PC-9 (cell line): ENCODE measurements at regions not wholly inside any gene's neighbourhood (a gene's known extent, or its start where the extent isn't known, plus 50 kb on each side); places are given as distances from the start of the nearest gene placed in this dataset.
A peak's percentile ranks its signal among the peaks of the same experiment; 100 is the strongest.

Experiments used
- BruUV-seq: library from RNA; stranded (reverse); fragments of 400-500 nt; replicated peaks from 2 replicates; lab custom pipeline; 2021; lab: Mats Ljungman, UMichigan
- CTCF ChIA-PET: fragments of 300-600 bp; sonication (Branson Sonifier 250); formaldehyde crosslinking; loops from one replicate; lab custom pipeline; 2022; ENCODE audit warnings: antibody characterized with exemption; lab: Charles Lee
- POLR2A ChIA-PET: fragments of 300-600 bp; sonication (Branson Sonifier 250); formaldehyde crosslinking; loops from one replicate; lab custom pipeline; 2022; ENCODE audit warnings: antibody characterized with exemption; ENCODE audit not compliant: unreplicated experiment; lab: Charles Lee
- DNase-seq, 2 experiments: peaks; one replicate each; pipeline versions ENCODE4 v3.0.0 to v3.0.0-alpha.2; 2015 to 2022; ENCODE audit warnings: mixed read lengths in 1 of 2
- H2AFZ ChIP-seq: fragments of 200-600 bp; sonication (generic); 2 replicates; pipeline ENCODE4 v1.8.1; 2017; ENCODE audit warnings: antibody characterized with exemption
- H3F3A ChIP-seq: fragments of 200-600 bp; sonication (generic); 2 replicates; pipeline ENCODE4 v1.8.1; 2017; ENCODE audit warnings: antibody characterized with exemption, mild to moderate bottlenecking, low read depth; ENCODE audit not compliant: insufficient read depth
- H3K27ac ChIP-seq: fragments of 200-600 bp; sonication (generic); 2 replicates; pipeline ENCODE4 v1.6.1; 2016; ENCODE audit warnings: mixed run types
- H3K27me3 ChIP-seq: fragments of 200-600 bp; sonication (generic); 2 replicates; pipeline ENCODE4 v1.6.1; 2016; ENCODE audit warnings: low read depth, mixed run types; ENCODE audit not compliant: insufficient read depth
- H3K36me3 ChIP-seq: fragments of 200-600 bp; sonication (generic); 2 replicates; pipeline ENCODE4 v1.6.1; 2016; ENCODE audit warnings: low read depth, mixed run types
- H3K4me1 ChIP-seq: fragments of 200-600 bp; sonication (generic); replicated peaks from 2 replicates; pipeline ENCODE4 v1.6.1; 2016; ENCODE audit warnings: mixed run types; ENCODE audit not compliant: insufficient read depth
- H3K4me2 ChIP-seq: fragments of 200-600 bp; sonication (generic); 2 replicates; pipeline ENCODE4 v1.6.1; 2017; ENCODE audit warnings: mixed run types
- H3K4me3 ChIP-seq: fragments of 200-600 bp; sonication (generic); 2 replicates; pipeline ENCODE4 v1.6.1; 2016; ENCODE audit warnings: mixed run types
- H3K79me2 ChIP-seq: fragments of 200-600 bp; sonication (generic); 2 replicates; pipeline ENCODE4 v1.6.1; 2017; ENCODE audit warnings: low read depth, mixed run types
- H3K9me2 ChIP-seq: fragments of 200-600 bp; sonication (generic); 2 replicates; pipeline ENCODE4 v1.8.1; 2017; ENCODE audit warnings: mild to moderate bottlenecking; ENCODE audit not compliant: insufficient read depth
- H3K9me3 ChIP-seq: fragments of 200-600 bp; sonication (generic); 2 replicates; pipeline ENCODE4 v1.8.1; 2016; ENCODE audit warnings: low read depth; ENCODE audit not compliant: insufficient read depth
- H4K20me1 ChIP-seq: fragments of 200-600 bp; sonication (generic); 2 replicates; pipeline ENCODE4 v1.8.1; 2017; ENCODE audit not compliant: insufficient read depth
- EZH2 ChIP-seq: fragments of 200-600 bp; sonication (generic); IDR thresholded peaks from 2 replicates; pipeline ENCODE4 v1.8.0; 2017; ENCODE audit warnings: antibody characterized with exemption, low read depth
- intact Hi-C: fragments of 100-400 bp; cut with micrococcal nuclease; formaldehyde crosslinking; loops from one replicate; pipeline ENCODE4 v1.10.0; 2022; ENCODE audit not compliant: unreplicated experiment
- TF ChIP-seq, protein P1 (sequence below): fragments of 200-600 bp; sonication (generic); conservative IDR thresholded peaks from 2 replicates; pipeline ENCODE4 v1.6.1; 2017; ENCODE audit warnings: mixed run types, antibody characterized with exemption, mild to moderate bottlenecking, moderate library complexity

DNA sequence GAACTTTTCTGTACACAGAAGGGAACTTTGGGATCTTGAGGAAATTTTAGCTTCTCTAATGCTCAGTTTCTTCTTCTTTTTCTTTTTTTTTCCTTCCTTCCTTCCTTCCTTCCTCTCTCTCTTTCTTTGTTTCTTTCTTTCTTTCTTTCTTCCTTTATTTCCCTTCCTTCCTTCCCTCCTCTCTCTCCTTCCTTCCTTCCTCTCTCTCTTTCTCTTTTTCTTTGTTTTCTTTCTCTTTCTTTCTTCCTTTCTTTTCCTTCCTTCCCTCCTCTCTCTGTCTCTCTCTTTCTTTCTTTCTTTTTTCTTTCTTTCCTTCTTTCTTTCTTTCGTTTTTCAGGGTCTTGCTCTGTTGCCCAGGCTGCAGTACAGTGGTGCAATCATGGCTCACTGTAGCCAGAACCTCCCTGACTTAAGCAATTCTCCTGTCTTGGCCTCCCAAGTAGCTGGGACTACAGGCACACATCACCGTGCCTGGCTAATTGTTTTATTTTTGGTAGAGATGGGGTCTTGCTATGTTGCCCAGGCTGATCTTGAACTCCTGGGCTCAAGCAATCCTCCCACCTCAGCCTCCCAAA, 58.6 kb upstream of the SDK1 start:
- CTCF ChIA-PET, result no interaction called here
- Histone ChIP-seq H3K4me1 (peaks cover 39% of the 10 kb centered on the region), H3K27me3 (no peaks in the 10 kb centered on the region), H3F3A (peaks cover 35% of the 10 kb centered on the region), H3K79me2 (no peaks in the 10 kb centered on the region), H3K9me2 (no peaks in the 10 kb centered on the region), H3K4me2 (peak overlapping the region; percentile 72), H3K4me3 (no peak overlapping the region), H2AFZ (no peak overlapping the region), H3K9me3 (peaks cover 11% of the 10 kb centered on the region; the same call in 1 of the 2 replicates), H3K27ac (peak overlapping the region; percentile 64), H4K20me1 (no peaks in the 10 kb centered on the region), H3K36me3 (no peaks in the 10 kb centered on the region)
- TF ChIP-seq, protein P1, sequence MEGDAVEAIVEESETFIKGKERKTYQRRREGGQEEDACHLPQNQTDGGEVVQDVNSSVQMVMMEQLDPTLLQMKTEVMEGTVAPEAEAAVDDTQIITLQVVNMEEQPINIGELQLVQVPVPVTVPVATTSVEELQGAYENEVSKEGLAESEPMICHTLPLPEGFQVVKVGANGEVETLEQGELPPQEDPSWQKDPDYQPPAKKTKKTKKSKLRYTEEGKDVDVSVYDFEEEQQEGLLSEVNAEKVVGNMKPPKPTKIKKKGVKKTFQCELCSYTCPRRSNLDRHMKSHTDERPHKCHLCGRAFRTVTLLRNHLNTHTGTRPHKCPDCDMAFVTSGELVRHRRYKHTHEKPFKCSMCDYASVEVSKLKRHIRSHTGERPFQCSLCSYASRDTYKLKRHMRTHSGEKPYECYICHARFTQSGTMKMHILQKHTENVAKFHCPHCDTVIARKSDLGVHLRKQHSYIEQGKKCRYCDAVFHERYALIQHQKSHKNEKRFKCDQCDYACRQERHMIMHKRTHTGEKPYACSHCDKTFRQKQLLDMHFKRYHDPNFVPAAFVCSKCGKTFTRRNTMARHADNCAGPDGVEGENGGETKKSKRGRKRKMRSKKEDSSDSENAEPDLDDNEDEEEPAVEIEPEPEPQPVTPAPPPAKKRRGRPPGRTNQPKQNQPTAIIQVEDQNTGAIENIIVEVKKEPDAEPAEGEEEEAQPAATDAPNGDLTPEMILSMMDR, result no peak
- no peak for TF ChIP-seq EZH2
- DNase-seq, result no peak
- POLR2A ChIA-PET, result no interaction called here
- intact Hi-C loops, result no loop called here
- no TSS peak for BruUV-seq

- peaks cover 35% of the 10 kb centered on the region for H3F3A ChIP-seq
- DNase-seq, result peak; percentile 37 to 60
- TF ChIP-seq, protein P1, result no peak
- no peak for TF ChIP-seq EZH2
- no peaks in the 10 kb centered on the region for H3K79me2 ChIP-seq
- ChIA-PET POLR2A (no interaction called here), CTCF (interaction anchor here (0.6 kb wide), 1 partner anchor 236 kb away, joined by 3 read pairs; no protein-coding TSS in a partner anchor)
- H3K9me3 ChIP-seq, result peaks cover 11% of the 10 kb centered on the region; the same call in 1 of the 2 replicates
- H4K20me1 ChIP-seq, result no peaks in the 10 kb centered on the region
- H3K27me3 ChIP-seq, result no peaks in the 10 kb centered on the region
- intact Hi-C loops, result no loop called here
- no peak overlapping the region for H2AFZ ChIP-seq
- peak overlapping the region; percentile 36; the same call in 1 of the 2 replicates for H3K4me3 ChIP-seq
- peak overlapping the region; percentile 72 for H3K4me2 ChIP-seq
- peak overlapping the region; percentile 64 for H3K27ac ChIP-seq
- H3K9me2 ChIP-seq, result no peaks in the 10 kb centered on the region
- H3K4me1 ChIP-seq, result peaks cover 39% of the 10 kb centered on the region
- H3K36me3 ChIP-seq, result no peaks in the 10 kb centered on the region
- no TSS peak for BruUV-seq
Measured at GRCh38 chr7:3243256-3243655, 57.8 kb upstream of the SDK1 start.

GRCh38 chr7:3243680-3244079, 57.4 kb upstream of the SDK1 start:
- no TSS peak for BruUV-seq
- POLR2A ChIA-PET, result interaction anchor here (0.5 kb wide), 1 partner anchor 75 kb away, joined by 9 read pairs; no protein-coding TSS in a partner anchor
- intact Hi-C loops, result loop anchor here (1.0 kb wide), 2 partner anchors 28 to 49 kb away; no protein-coding TSS in a partner anchor
- Histone ChIP-seq H3K4me2 (peak overlapping the region; percentile 72), H3K4me1 (peaks cover 39% of the 10 kb centered on the region), H3K4me3 (peak overlapping the region; percentile 36; the same call in 1 of the 2 replicates), H3K36me3 (no peaks in the 10 kb centered on the region), H3K9me2 (no peaks in the 10 kb centered on the region), H3K27me3 (no peaks in the 10 kb centered on the region), H2AFZ (0 out of 2 replicates have a peak overlapping the region, but pooled peaks have one; percentile 53), H3F3A (peaks cover 35% of the 10 kb centered on the region), H4K20me1 (no peaks in the 10 kb centered on the region), H3K79me2 (no peaks in the 10 kb centered on the region), H3K9me3 (peaks cover 11% of the 10 kb centered on the region; the same call in 1 of the 2 replicates), H3K27ac (peak overlapping the region; percentile 64)
- TF ChIP-seq, protein P1, result no peak
- TF ChIP-seq EZH2, result no peak
- CTCF ChIA-PET, result interaction anchor here (0.6 kb wide), 1 partner anchor 236 kb away, joined by 3 read pairs; no protein-coding TSS in a partner anchor
- DNase-seq, result peak in 1 of 2 experiments; percentile 58
